ENCODE measurements at regions not wholly inside any gene's neighbourhood (a gene's known extent, or its start where the extent isn't known, plus 50 kb on each side); places are given as distances from the start of the nearest gene placed in this dataset.

DNA sequence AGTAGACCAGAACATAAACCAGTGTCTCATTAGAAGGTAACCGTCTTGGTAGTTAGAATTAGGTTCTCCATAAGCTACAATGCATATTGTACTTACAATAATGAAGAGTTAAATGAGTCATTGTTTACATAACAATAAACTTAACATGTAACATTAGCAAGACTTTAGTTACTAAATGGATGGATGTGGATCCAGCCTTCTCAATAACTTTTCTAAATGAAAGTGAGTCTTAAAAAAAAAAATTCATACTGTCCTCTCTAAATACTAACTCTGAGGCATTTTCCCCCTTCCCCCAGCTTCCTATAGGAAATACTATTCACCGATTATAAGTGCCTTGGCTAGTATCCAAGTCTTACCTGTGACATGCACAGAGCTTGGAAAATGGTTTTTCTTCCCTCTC, 155.3 kb downstream of the CYB561 start:
- Histone ChIP-seq H3F3A (ENCODE audit: control insufficient read depth, insufficient read depth) (no peaks in the 10 kb centered on the region), H4K20me1 (ENCODE audit: control insufficient read depth, insufficient read depth, low read depth, low read length) (no peaks in the 10 kb centered on the region), H3K4me3 (ENCODE audit: low read length) (no peak overlapping the region), H3K4me2 (ENCODE audit: low read length) (no peak overlapping the region), H3K4me1 (ENCODE audit: control insufficient read depth, low read length) (no peaks in the 10 kb centered on the region), H3K27ac (ENCODE audit: low read depth, low read length) (no peak overlapping the region), H3K79me2 (ENCODE audit: control insufficient read depth, low read length) (no peaks in the 10 kb centered on the region), H3K27me3 (ENCODE audit: control insufficient read depth, low read length) (no peaks in the 10 kb centered on the region), H3K36me3 (ENCODE audit: control insufficient read depth, low read length) (no peaks in the 10 kb centered on the region), H3K9me2 (replicated peaks; ENCODE audit: control insufficient read depth, low read length) (no peaks in the 10 kb centered on the region), H3K9me3 (ENCODE audit: control insufficient read depth, insufficient read depth, low read length) (no peaks in the 10 kb centered on the region)
- TF ChIP-seq CTCF (IDR thresholded peaks at IDR 0.05; ENCODE audit: low read depth, low read length, poor library complexity, severe bottlenecking) (no peak), EZH2phosphoT487 (IDR thresholded peaks at IDR 0.05; ENCODE audit: borderline replicate concordance, low read length) (no peak)

GRCh38 chr17:63291258-63291657, 154.8 kb downstream of the CYB561 start:
- no peaks in the 10 kb centered on the region for H3K9me3 ChIP-seq (ENCODE audit: control insufficient read depth, insufficient read depth, low read length)
- no peak overlapping the region for H3K4me3 ChIP-seq (ENCODE audit: low read length)
- no peaks in the 10 kb centered on the region for H3F3A ChIP-seq (ENCODE audit: control insufficient read depth, insufficient read depth)
- no peak for TF ChIP-seq EZH2phosphoT487 (IDR thresholded peaks at IDR 0.05; ENCODE audit: borderline replicate concordance, low read length)
- TF ChIP-seq CTCF (IDR thresholded peaks at IDR 0.05; ENCODE audit: low read depth, low read length, poor library complexity, severe bottlenecking): no peak
- no peaks in the 10 kb centered on the region for H3K9me2 ChIP-seq (replicated peaks; ENCODE audit: control insufficient read depth, low read length)
- H3K36me3 ChIP-seq (ENCODE audit: control insufficient read depth, low read length): no peaks in the 10 kb centered on the region
- H3K27ac ChIP-seq (ENCODE audit: low read depth, low read length): no peak overlapping the region
- no peaks in the 10 kb centered on the region for H3K4me1 ChIP-seq (ENCODE audit: control insufficient read depth, low read length)
- no peaks in the 10 kb centered on the region for H3K79me2 ChIP-seq (ENCODE audit: control insufficient read depth, low read length)
- no peaks in the 10 kb centered on the region for H3K27me3 ChIP-seq (ENCODE audit: control insufficient read depth, low read length)
- H4K20me1 ChIP-seq (ENCODE audit: control insufficient read depth, insufficient read depth, low read depth, low read length): no peaks in the 10 kb centered on the region
- no peak overlapping the region for H3K4me2 ChIP-seq (ENCODE audit: low read length)

DNA sequence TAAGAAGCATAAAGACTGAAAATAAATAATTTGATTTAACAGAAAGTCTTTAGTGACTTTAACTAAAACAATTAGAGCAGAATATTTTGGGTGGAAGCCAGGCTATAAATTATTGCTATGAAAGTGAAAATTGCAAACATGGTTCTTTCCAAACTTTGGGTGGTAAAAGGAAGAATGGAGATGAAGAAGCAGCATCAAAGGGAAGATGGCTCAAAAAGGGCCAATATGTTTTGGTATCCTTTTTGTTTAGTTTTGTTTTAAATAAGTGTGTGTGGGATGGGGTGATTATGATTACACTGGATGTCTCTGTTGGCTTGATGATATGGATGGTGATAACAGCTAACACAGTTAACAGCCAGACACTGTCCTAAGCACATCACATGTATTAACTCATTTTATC, 153.7 kb downstream of the CYB561 start:
- Histone ChIP-seq H3K27ac (ENCODE audit: low read depth, low read length) (no peak overlapping the region), H3F3A (ENCODE audit: control insufficient read depth, insufficient read depth) (no peaks in the 10 kb centered on the region), H3K27me3 (ENCODE audit: control insufficient read depth, low read length) (no peaks in the 10 kb centered on the region), H3K36me3 (ENCODE audit: control insufficient read depth, low read length) (no peaks in the 10 kb centered on the region), H3K9me3 (ENCODE audit: control insufficient read depth, insufficient read depth, low read length) (no peaks in the 10 kb centered on the region), H3K79me2 (ENCODE audit: control insufficient read depth, low read length) (no peaks in the 10 kb centered on the region), H3K9me2 (replicated peaks; ENCODE audit: control insufficient read depth, low read length) (no peaks in the 10 kb centered on the region), H3K4me1 (ENCODE audit: control insufficient read depth, low read length) (no peaks in the 10 kb centered on the region), H3K4me3 (ENCODE audit: low read length) (no peak overlapping the region), H4K20me1 (ENCODE audit: control insufficient read depth, insufficient read depth, low read depth, low read length) (no peaks in the 10 kb centered on the region), H3K4me2 (ENCODE audit: low read length) (no peak overlapping the region)
- TF ChIP-seq CTCF (IDR thresholded peaks at IDR 0.05; ENCODE audit: low read depth, low read length, poor library complexity, severe bottlenecking) (no peak), EZH2phosphoT487 (IDR thresholded peaks at IDR 0.05; ENCODE audit: borderline replicate concordance, low read length) (no peak)
